ENCODE measurements at regions not wholly inside any gene's neighbourhood (a gene's known extent, or its start where the extent isn't known, plus 50 kb on each side); places are given as distances from the start of the nearest gene placed in this dataset.

DNA sequence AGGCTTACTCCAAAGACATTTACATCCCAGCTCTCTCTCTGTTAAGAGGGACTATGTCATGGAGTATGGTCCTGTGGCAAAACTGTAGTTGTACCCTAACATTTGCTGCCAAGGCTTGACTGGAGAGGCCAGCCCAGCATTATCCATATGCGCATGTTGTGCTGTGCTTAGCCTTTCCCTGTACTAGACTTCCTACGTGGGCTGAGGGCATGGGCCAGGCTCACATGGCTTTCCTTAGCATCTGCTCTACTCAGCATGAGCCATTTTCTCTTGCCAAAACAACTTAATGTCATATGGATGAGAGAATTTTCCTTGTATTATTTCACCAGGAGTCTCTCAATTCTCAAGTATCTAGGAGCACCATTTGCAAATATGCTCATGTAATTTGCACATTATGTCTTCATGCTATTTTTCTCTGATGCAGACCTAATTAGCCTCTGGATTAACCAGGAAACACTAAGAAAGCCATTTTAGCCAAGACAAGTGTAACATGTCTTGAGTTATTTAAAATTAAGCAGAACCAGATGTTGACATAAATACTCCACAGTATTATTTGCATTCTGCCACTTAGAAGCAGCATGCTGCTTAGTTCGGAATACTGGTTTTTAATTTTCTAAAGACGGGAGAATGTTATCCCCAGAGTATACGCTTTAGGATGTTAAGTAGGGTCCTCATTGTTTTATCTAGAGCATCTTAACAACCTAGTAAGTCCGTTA, 71.7 kb upstream of the FAR1 start:
- Histone ChIP-seq H4K91ac (ENCODE audit: insufficient read depth, low read depth, low read length) (no peak overlapping the region), H3K4ac (ENCODE audit: low read depth, low read length) (no peak overlapping the region), H3K36me3 (ENCODE audit: control insufficient read depth, insufficient read depth, low read length) (no peaks in the 10 kb centered on the region), H3K9me3 (ENCODE audit: control insufficient read depth, insufficient read depth, low read length) (no peaks in the 10 kb centered on the region), H3K9me1 (ENCODE audit: insufficient read depth, low read length) (no peaks in the 10 kb centered on the region), H4K8ac (ENCODE audit: low read depth in 2 of 2, low read length in 2 of 2) (no peak overlapping the region), H3K4me3 (ENCODE audit: insufficient read depth, low read depth, low read length) (no peak overlapping the region), H3K27me3 (ENCODE audit: control insufficient read depth, insufficient read depth, low read length) (no peaks in the 10 kb centered on the region), H2BK20ac (ENCODE audit: low read depth, low read length) (no peak overlapping the region), H3K23ac (ENCODE audit: low read depth, low read length) (no peak overlapping the region), H3K4me1 (ENCODE audit: control insufficient read depth, insufficient read depth, low read length) (no peaks in the 10 kb centered on the region; the same call in 1 of the 2 replicates), H2BK5ac (ENCODE audit: low read depth, low read length, poor library complexity, severe bottlenecking) (no peak overlapping the region), H4K5ac (ENCODE audit: low read depth, low read length) (no peak overlapping the region), H4K20me1 (ENCODE audit: insufficient read depth, low read length) (no peaks in the 10 kb centered on the region), H3K14ac (replicated peaks; ENCODE audit: low read depth, low read length) (no peak overlapping the region), H2AK9ac (replicated peaks; ENCODE audit: low read depth, low read length, poor library complexity) (no peak overlapping the region), H2AFZ (replicated peaks; ENCODE audit: low read length, poor library complexity) (no peak overlapping the region), H3K9ac (ENCODE audit: low read depth, low read length) (no peak overlapping the region), H2BK120ac (ENCODE audit: low read depth, low read length) (no peak overlapping the region), H3K79me1 (ENCODE audit: low read depth in 1 of 2, low read length in 2 of 2) (no peaks in the 10 kb centered on the region), H3K56ac (ENCODE audit: extremely low read depth, insufficient read depth, low read length) (no peak overlapping the region), H3K27ac (ENCODE audit: insufficient read depth, low read length) (no peak overlapping the region), H2AK5ac (ENCODE audit: low read depth, low read length) (no peak overlapping the region), H2BK15ac (ENCODE audit: low read depth, low read length) (no peak overlapping the region), H3K4me2 (ENCODE audit: low read depth, low read length) (no peak overlapping the region), H3K18ac (ENCODE audit: low read depth, low read length) (no peak overlapping the region)
- intact Hi-C loops (cut with micrococcal nuclease): no loop called here
- 100% methylated on average over 1 of the region's 6 CpGs; no CpG with 5 or more reads in 1 of the 2 experiments for WGBS, 2 experiments (ENCODE audit: extremely low coverage in 2 of 2, insufficient read length in 1 of 2)
- ChIA-PET CTCF (no interaction called here), POLR2A (ENCODE audit: unreplicated experiment) (no interaction called here)
- in situ Hi-C loops (cut with MboI; ENCODE audit: low sequenced_read_pairs): no loop called here
- DNase-seq (no peak), ATAC-seq (ENCODE audit: low read depth) (no peak)
- TF ChIP-seq POLR2A (IDR thresholded peaks at IDR 0.05; ENCODE audit: low read depth, low read length) (no peak), CHD1 (IDR thresholded peaks at IDR 0.05; ENCODE audit: low read depth, low read length) (no peak), FOS (IDR thresholded peaks at IDR 0.05; ENCODE audit: low read depth, low read length) (no peak), RCOR1 (IDR thresholded peaks at IDR 0.05; ENCODE audit: insufficient replicate concordance, low read length) (no peak), SMC3 (IDR thresholded peaks at IDR 0.05; ENCODE audit: low read depth, low read length) (no peak), RAD21 (IDR thresholded peaks at IDR 0.05; ENCODE audit: low read length) (no peak), MAFK (IDR thresholded peaks at IDR 0.05; ENCODE audit: low read depth, low read length) (no peak), NFE2L2 (IDR thresholded peaks at IDR 0.05; ENCODE audit: low read depth, low read length) (no peak), MXI1 (IDR thresholded peaks at IDR 0.05; ENCODE audit: borderline replicate concordance, low read depth, low read length) (no peak), BHLHE40 (IDR thresholded peaks at IDR 0.05; ENCODE audit: low read depth, low read length) (no peak), MAZ (IDR thresholded peaks at IDR 0.05; ENCODE audit: borderline replicate concordance, low read depth, low read length) (no peak), CEBPB (IDR thresholded peaks at IDR 0.05; ENCODE audit: low read depth, low read length) (no peak), RFX5 (IDR thresholded peaks at IDR 0.05; ENCODE audit: low read depth, low read length) (no peak)
- TF ChIP-seq, protein P1, sequence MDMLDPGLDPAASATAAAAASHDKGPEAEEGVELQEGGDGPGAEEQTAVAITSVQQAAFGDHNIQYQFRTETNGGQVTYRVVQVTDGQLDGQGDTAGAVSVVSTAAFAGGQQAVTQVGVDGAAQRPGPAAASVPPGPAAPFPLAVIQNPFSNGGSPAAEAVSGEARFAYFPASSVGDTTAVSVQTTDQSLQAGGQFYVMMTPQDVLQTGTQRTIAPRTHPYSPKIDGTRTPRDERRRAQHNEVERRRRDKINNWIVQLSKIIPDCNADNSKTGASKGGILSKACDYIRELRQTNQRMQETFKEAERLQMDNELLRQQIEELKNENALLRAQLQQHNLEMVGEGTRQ (IDR thresholded peaks at IDR 0.05; ENCODE audit: low read depth, low read length): no peak
- TF ChIP-seq, protein P2, sequence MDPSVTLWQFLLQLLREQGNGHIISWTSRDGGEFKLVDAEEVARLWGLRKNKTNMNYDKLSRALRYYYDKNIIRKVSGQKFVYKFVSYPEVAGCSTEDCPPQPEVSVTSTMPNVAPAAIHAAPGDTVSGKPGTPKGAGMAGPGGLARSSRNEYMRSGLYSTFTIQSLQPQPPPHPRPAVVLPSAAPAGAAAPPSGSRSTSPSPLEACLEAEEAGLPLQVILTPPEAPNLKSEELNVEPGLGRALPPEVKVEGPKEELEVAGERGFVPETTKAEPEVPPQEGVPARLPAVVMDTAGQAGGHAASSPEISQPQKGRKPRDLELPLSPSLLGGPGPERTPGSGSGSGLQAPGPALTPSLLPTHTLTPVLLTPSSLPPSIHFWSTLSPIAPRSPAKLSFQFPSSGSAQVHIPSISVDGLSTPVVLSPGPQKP (IDR thresholded peaks at IDR 0.05; ENCODE audit: borderline replicate concordance, low read depth, low read length): no peak
- TF ChIP-seq, protein P3, sequence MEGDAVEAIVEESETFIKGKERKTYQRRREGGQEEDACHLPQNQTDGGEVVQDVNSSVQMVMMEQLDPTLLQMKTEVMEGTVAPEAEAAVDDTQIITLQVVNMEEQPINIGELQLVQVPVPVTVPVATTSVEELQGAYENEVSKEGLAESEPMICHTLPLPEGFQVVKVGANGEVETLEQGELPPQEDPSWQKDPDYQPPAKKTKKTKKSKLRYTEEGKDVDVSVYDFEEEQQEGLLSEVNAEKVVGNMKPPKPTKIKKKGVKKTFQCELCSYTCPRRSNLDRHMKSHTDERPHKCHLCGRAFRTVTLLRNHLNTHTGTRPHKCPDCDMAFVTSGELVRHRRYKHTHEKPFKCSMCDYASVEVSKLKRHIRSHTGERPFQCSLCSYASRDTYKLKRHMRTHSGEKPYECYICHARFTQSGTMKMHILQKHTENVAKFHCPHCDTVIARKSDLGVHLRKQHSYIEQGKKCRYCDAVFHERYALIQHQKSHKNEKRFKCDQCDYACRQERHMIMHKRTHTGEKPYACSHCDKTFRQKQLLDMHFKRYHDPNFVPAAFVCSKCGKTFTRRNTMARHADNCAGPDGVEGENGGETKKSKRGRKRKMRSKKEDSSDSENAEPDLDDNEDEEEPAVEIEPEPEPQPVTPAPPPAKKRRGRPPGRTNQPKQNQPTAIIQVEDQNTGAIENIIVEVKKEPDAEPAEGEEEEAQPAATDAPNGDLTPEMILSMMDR (conservative IDR thresholded peaks at IDR 0.05; ENCODE audit: low read depth, low read length): no peak
- no TSS peak for BruUV-seq (replicated peaks)
- dilution Hi-C loops (cut with HindIII; ENCODE audit: low sequenced_read_pairs, unreplicated experiment): no loop called here

Measured in IMR-90 (cell line).